ENCODE measurements at regions not wholly inside any gene's neighbourhood (a gene's known extent, or its start where the extent isn't known, plus 50 kb on each side); places are given as distances from the start of the nearest gene placed in this dataset.

DNA sequence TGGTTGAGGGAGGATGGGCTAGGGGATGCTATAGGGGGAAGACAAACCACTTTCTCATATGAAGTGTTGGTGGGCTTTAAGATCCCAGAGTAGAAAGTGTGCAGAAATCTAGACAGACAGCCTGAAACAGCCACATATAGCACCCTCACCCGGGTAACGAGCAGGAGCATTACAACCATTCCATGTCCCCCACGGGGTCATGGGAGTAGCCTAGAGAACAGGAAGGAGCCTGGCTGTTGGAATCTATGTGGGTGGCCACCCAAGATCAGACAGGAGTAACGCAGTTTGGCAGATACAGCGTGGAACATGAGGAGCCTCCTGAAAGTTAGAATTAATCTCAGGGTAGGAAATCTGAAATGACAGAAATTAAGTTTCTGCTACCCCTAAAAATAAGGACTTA lies 146.1 kb upstream of the RAI14 start:
- Histone ChIP-seq H3K9me3 (ENCODE audit: control insufficient read depth, low read length) (no peaks in the 10 kb centered on the region), H3K4me3 (ENCODE audit: low read length) (no peak overlapping the region), H3K27me3 (ENCODE audit: control insufficient read depth, insufficient read depth, low read length) (no peaks in the 10 kb centered on the region), H3K9ac (ENCODE audit: low read length) (no peak overlapping the region), H3K36me3 (ENCODE audit: control insufficient read depth, insufficient read depth, low read length) (no peaks in the 10 kb centered on the region), H3K4me1 (ENCODE audit: control insufficient read depth, insufficient read depth, low read length) (peaks cover 21% of the 10 kb centered on the region)

- Histone ChIP-seq H3K9ac (ENCODE audit: low read length) (no peak overlapping the region), H3K4me3 (ENCODE audit: low read length) (no peak overlapping the region), H3K4me1 (ENCODE audit: control insufficient read depth, insufficient read depth, low read length) (peaks cover 21% of the 10 kb centered on the region), H3K27me3 (ENCODE audit: control insufficient read depth, insufficient read depth, low read length) (no peaks in the 10 kb centered on the region), H3K36me3 (ENCODE audit: control insufficient read depth, insufficient read depth, low read length) (no peaks in the 10 kb centered on the region), H3K9me3 (ENCODE audit: control insufficient read depth, low read length) (no peaks in the 10 kb centered on the region)
Observed at GRCh38 chr5:34511063-34511462, 145.1 kb upstream of the RAI14 start.

GRCh38 chr5:34511481-34511880 lies 144.6 kb upstream of the RAI14 start:
- no peaks in the 10 kb centered on the region for H3K27me3 ChIP-seq (ENCODE audit: control insufficient read depth, insufficient read depth, low read length)
- no peak overlapping the region for H3K9ac ChIP-seq (ENCODE audit: low read length)

DNA sequence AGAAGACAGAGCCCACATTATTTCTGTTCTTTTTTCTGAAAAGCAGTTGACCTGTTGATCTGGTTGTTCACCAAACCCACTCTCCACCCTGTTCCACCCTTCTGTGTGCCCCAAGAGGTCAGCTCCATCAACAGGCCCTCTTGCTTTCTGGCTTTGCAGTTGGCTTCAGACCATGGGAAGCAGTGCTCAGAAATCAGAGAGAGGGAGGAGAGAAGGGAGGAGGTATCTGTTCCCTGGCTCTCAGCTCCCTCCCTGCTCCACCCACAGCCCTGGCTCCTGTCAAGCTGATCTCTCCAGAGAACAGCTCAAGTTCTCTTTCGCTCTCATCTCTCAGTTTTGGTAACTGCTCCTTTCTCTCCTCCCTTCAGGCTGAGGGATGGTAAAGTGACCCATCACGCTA lies 144.2 kb upstream of the RAI14 start:
- no peaks in the 10 kb centered on the region for H3K9me3 ChIP-seq (ENCODE audit: control insufficient read depth, low read length)
- no peak overlapping the region for H3K4me3 ChIP-seq (ENCODE audit: low read length)
- peaks cover 21% of the 10 kb centered on the region for H3K4me1 ChIP-seq (ENCODE audit: control insufficient read depth, insufficient read depth, low read length)
- no peaks in the 10 kb centered on the region for H3K36me3 ChIP-seq (ENCODE audit: control insufficient read depth, insufficient read depth, low read length)
- H3K9ac ChIP-seq (ENCODE audit: low read length): no peak overlapping the region
- no peaks in the 10 kb centered on the region for H3K27me3 ChIP-seq (ENCODE audit: control insufficient read depth, insufficient read depth, low read length)

More at GRCh38 chr5:34511481-34511880, 144.6 kb upstream of the RAI14 start:
- H3K9me3 ChIP-seq (ENCODE audit: control insufficient read depth, low read length): no peaks in the 10 kb centered on the region
- no peak overlapping the region for H3K4me3 ChIP-seq (ENCODE audit: low read length)
- no peaks in the 10 kb centered on the region for H3K36me3 ChIP-seq (ENCODE audit: control insufficient read depth, insufficient read depth, low read length)
- peaks cover 21% of the 10 kb centered on the region for H3K4me1 ChIP-seq (ENCODE audit: control insufficient read depth, insufficient read depth, low read length)

DNA sequence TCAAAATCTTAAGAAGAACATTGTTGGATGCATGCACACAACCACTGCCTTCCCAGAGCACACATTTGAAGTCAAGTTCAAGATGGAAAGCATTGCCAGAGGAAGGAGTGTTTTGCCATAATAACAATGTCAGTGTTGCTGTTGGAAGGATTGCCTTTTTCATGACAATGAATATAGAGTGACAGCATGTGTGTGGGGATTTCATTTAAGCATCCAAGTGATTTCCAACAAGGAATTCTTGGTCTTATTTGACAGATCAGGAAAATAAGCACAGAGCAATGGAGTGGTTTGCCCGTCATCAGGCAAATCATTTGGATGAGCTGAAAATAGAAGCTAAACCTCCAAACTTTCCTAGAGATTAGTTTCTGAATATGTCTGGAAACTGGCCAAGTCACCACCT lies 140.0 kb upstream of the RAI14 start:
- Histone ChIP-seq H3K4me1 (ENCODE audit: control insufficient read depth, insufficient read depth, low read length) (peaks cover 12% of the 10 kb centered on the region), H3K9me3 (ENCODE audit: control insufficient read depth, low read length) (no peaks in the 10 kb centered on the region), H3K27me3 (ENCODE audit: control insufficient read depth, insufficient read depth, low read length) (no peaks in the 10 kb centered on the region), H3K4me3 (ENCODE audit: low read length) (no peak overlapping the region), H3K36me3 (ENCODE audit: control insufficient read depth, insufficient read depth, low read length) (no peaks in the 10 kb centered on the region), H3K9ac (ENCODE audit: low read length) (no peak overlapping the region)

DNA sequence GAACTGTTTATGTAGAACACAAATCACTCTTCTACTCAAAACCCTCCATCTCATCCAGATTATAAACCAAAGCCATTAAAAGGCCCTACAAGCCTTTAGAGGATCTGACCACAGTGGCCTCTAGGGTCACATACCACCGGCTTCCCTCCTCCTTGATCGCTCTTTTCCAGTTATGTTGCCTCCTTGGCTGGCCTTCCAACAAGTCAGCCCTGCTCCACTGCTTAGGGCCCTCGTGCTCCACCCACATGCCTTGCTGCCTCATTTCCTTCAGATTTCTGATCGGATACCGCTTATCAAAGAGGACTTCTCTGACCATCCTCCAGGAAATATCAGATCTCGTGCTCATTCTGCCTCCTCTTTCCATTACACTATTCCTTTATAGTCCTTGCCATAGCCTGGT lies 139.4 kb upstream of the RAI14 start:
- Histone ChIP-seq H3K4me1 (ENCODE audit: control insufficient read depth, insufficient read depth, low read length) (peaks cover 8% of the 10 kb centered on the region), H3K9me3 (ENCODE audit: control insufficient read depth, low read length) (no peaks in the 10 kb centered on the region), H3K4me3 (ENCODE audit: low read length) (no peak overlapping the region), H3K27me3 (ENCODE audit: control insufficient read depth, insufficient read depth, low read length) (no peaks in the 10 kb centered on the region), H3K9ac (ENCODE audit: low read length) (no peak overlapping the region), H3K36me3 (ENCODE audit: control insufficient read depth, insufficient read depth, low read length) (no peaks in the 10 kb centered on the region)

DNA sequence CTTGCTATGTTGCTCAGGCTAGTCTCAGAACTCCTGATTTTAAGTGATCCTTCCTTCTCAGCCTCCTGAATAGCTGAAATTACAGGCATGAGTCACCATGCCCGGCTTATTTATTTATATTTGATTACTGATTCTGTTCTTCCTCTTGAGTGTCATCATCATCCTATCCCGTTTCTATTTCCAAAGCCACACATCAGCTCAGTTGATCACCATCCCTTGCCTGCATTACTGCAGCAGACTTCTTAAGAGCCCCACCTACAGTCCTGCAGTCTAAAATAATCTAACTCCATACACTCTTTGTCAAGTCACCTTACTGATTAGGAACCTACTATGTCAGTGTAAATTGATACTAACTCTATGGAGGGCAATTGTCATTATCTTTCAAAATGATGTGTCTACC lies 138.9 kb upstream of the RAI14 start:
- H3K9ac ChIP-seq (ENCODE audit: low read length): no peak overlapping the region
- H3K9me3 ChIP-seq (ENCODE audit: control insufficient read depth, low read length): no peaks in the 10 kb centered on the region
- H3K36me3 ChIP-seq (ENCODE audit: control insufficient read depth, insufficient read depth, low read length): no peaks in the 10 kb centered on the region
- peaks cover 8% of the 10 kb centered on the region for H3K4me1 ChIP-seq (ENCODE audit: control insufficient read depth, insufficient read depth, low read length)
- H3K27me3 ChIP-seq (ENCODE audit: control insufficient read depth, insufficient read depth, low read length): no peaks in the 10 kb centered on the region
- H3K4me3 ChIP-seq (ENCODE audit: low read length): no peak overlapping the region

GRCh38 chr5:34519489-34520220 lies 136.5 kb upstream of the RAI14 start:
- Histone ChIP-seq H3K4me1 (ENCODE audit: control insufficient read depth, insufficient read depth, low read length) (peaks cover 17% of the 10 kb centered on the region), H3K9ac (ENCODE audit: low read length) (no peak overlapping the region), H3K4me3 (ENCODE audit: low read length) (no peak overlapping the region), H3K36me3 (ENCODE audit: control insufficient read depth, insufficient read depth, low read length) (no peaks in the 10 kb centered on the region), H3K27me3 (ENCODE audit: control insufficient read depth, insufficient read depth, low read length) (no peaks in the 10 kb centered on the region), H3K9me3 (ENCODE audit: control insufficient read depth, low read length) (no peaks in the 10 kb centered on the region)

- Histone ChIP-seq H3K9me3 (ENCODE audit: control insufficient read depth, low read length) (no peaks in the 10 kb centered on the region), H3K9ac (ENCODE audit: low read length) (no peak overlapping the region), H3K4me1 (ENCODE audit: control insufficient read depth, insufficient read depth, low read length) (peaks cover 17% of the 10 kb centered on the region), H3K27me3 (ENCODE audit: control insufficient read depth, insufficient read depth, low read length) (no peaks in the 10 kb centered on the region), H3K36me3 (ENCODE audit: control insufficient read depth, insufficient read depth, low read length) (no peaks in the 10 kb centered on the region), H3K4me3 (ENCODE audit: low read length) (no peak overlapping the region)
Observed at GRCh38 chr5:34521628-34522290, 134.4 kb upstream of the RAI14 start.

DNA sequence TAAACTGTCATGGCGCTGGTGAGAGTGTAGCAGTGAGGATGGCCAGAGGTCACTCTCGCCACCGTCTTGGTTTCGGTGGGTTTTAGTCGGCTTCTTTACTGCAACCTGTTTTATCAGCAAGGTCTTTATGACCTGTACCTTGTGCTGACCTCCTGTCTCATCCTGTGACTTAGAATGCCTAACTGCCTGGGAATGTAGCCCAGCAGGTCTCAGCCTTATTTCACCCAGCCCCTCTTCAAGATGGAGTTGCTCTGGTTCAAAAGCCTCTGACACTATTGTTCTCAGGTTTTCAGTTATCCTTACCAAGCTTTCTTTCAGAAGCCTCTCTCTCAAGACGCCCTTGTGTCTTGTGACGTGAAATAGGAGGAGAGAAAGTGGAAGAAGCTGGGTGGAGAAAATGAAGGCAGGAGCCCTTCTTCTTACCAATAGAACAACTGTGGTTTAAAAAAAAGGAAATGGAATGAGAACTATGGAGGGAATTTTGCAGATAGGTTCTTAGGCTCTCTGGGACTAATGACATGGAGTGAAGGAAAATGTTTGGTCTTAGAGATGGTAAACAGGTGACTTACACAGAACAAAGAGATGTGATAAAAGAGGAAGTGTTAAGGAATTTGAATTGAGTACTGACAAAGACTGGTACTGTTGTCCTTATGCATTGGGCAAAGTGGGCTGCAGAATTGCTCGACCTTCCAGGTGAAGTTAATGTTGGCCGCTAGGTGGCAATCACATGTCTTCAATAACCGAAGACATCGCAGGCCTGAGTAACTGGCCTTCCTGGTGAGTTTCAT lies 133.3 kb upstream of the RAI14 start:
- Histone ChIP-seq H3K4me3 (ENCODE audit: low read length) (no peak overlapping the region), H3K36me3 (ENCODE audit: control insufficient read depth, insufficient read depth, low read length) (no peaks in the 10 kb centered on the region), H3K9me3 (ENCODE audit: control insufficient read depth, low read length) (no peaks in the 10 kb centered on the region), H3K9ac (ENCODE audit: low read length) (no peak overlapping the region), H3K4me1 (ENCODE audit: control insufficient read depth, insufficient read depth, low read length) (peaks cover 17% of the 10 kb centered on the region), H3K27me3 (ENCODE audit: control insufficient read depth, insufficient read depth, low read length) (no peaks in the 10 kb centered on the region)

GRCh38 chr5:34523387-34523726 lies 132.8 kb upstream of the RAI14 start:
- Histone ChIP-seq H3K9ac (ENCODE audit: low read length) (no peak overlapping the region), H3K4me1 (ENCODE audit: control insufficient read depth, insufficient read depth, low read length) (peaks cover 17% of the 10 kb centered on the region), H3K27me3 (ENCODE audit: control insufficient read depth, insufficient read depth, low read length) (no peaks in the 10 kb centered on the region), H3K4me3 (ENCODE audit: low read length) (no peak overlapping the region), H3K9me3 (ENCODE audit: control insufficient read depth, low read length) (no peaks in the 10 kb centered on the region), H3K36me3 (ENCODE audit: control insufficient read depth, insufficient read depth, low read length) (no peaks in the 10 kb centered on the region)

DNA sequence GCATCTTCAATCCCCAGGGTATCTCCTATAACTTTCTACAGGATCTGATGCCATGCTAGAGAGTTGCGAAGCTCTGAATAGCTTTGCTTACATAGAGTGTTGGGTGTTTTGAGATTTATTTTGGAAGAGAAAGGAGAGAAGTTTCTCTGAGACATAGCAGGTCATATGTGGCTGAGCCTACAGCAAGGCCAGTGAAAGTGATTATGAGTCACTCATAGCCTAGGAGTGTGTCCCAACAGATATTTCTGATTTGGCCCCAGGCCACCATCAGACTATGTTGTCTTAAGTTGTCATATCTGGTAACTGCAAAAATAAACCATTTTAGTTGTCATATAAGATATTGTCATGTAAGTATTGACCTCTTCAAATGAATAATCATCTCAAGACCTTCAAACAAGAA lies 132.0 kb upstream of the RAI14 start:
- Histone ChIP-seq H3K9me3 (ENCODE audit: control insufficient read depth, low read length) (no peaks in the 10 kb centered on the region), H3K36me3 (ENCODE audit: control insufficient read depth, insufficient read depth, low read length) (no peaks in the 10 kb centered on the region), H3K9ac (ENCODE audit: low read length) (no peak overlapping the region), H3K27me3 (ENCODE audit: control insufficient read depth, insufficient read depth, low read length) (no peaks in the 10 kb centered on the region), H3K4me1 (ENCODE audit: control insufficient read depth, insufficient read depth, low read length) (peaks cover 17% of the 10 kb centered on the region), H3K4me3 (ENCODE audit: low read length) (no peak overlapping the region)
